Inferior parietal cortex (tissue), 1 donor: ENCODE measurements at regions not wholly inside any gene's neighbourhood (a gene's known extent, or its start where the extent isn't known, plus 50 kb on each side); places are given as distances from the start of the nearest gene placed in this dataset.
A peak's percentile ranks its signal among the peaks of the same experiment; 100 is the strongest.

ENCODE experiments used
- DNase-seq: peaks from one replicate; pipeline ENCODE4 v3.0.0-alpha.2; 2016; ENCODE audit errors: extremely low spot score

GRCh38 chr6:110033101-110033500 lies 55.0 kb downstream of the GPR6 start:
- no peak for DNase-seq

- no peak for DNase-seq
Observed at GRCh38 chr6:110033749-110034666, 55.9 kb downstream of the GPR6 start.

- no peak for DNase-seq
Observed at GRCh38 chr6:110034667-110035036, 56.5 kb downstream of the GPR6 start.

GRCh38 chr6:110035321-110035720 lies 57.2 kb downstream of the GPR6 start:
- no peak for DNase-seq

- DNase-seq: no peak
Observed at GRCh38 chr6:110036408-110037302, 58.5 kb downstream of the GPR6 start.

- no peak for DNase-seq
Observed at GRCh38 chr6:110037726-110038295, 59.7 kb downstream of the GPR6 start.

- peak; percentile 94 for DNase-seq
Observed at GRCh38 chr6:110039364-110039980, 61.4 kb downstream of the GPR6 start.

GRCh38 chr6:110039981-110040383 lies 61.9 kb downstream of the GPR6 start:
- DNase-seq: no peak

- no peak for DNase-seq
Observed at GRCh38 chr6:110040716-110041115, 62.6 kb downstream of the GPR6 start.

GRCh38 chr6:110041126-110041525 lies 63.0 kb downstream of the GPR6 start:
- peak; percentile 34 for DNase-seq

GRCh38 chr6:110041830-110042229 lies 63.7 kb downstream of the GPR6 start:
- DNase-seq: peak; percentile 10

GRCh38 chr6:110042670-110043296 lies 64.7 kb downstream of the GPR6 start:
- no peak for DNase-seq

- no peak for DNase-seq
Observed at GRCh38 chr6:110043366-110043994, 65.4 kb downstream of the GPR6 start.

- no peak for DNase-seq
Observed at GRCh38 chr6:110044096-110044495, 66.0 kb downstream of the GPR6 start.

- DNase-seq: no peak
Observed at GRCh38 chr6:110044622-110045021, 66.5 kb downstream of the GPR6 start.

GRCh38 chr6:110048221-110048875 lies 70.2 kb downstream of the GPR6 start:
- DNase-seq: no peak

GRCh38 chr6:110049696-110050439 lies 71.8 kb downstream of the GPR6 start:
- no peak for DNase-seq
